DLD1 (cell line): ENCODE measurements at regions not wholly inside any gene's neighbourhood (a gene's known extent, or its start where the extent isn't known, plus 50 kb on each side); places are given as distances from the start of the nearest gene placed in this dataset.

Source experiments
- in situ Hi-C: cut with HindIII; loops from 2 replicates; pipeline ENCODE4 v1.10.0; 2017; ENCODE audit warnings: low sequenced_read_pairs

DNA sequence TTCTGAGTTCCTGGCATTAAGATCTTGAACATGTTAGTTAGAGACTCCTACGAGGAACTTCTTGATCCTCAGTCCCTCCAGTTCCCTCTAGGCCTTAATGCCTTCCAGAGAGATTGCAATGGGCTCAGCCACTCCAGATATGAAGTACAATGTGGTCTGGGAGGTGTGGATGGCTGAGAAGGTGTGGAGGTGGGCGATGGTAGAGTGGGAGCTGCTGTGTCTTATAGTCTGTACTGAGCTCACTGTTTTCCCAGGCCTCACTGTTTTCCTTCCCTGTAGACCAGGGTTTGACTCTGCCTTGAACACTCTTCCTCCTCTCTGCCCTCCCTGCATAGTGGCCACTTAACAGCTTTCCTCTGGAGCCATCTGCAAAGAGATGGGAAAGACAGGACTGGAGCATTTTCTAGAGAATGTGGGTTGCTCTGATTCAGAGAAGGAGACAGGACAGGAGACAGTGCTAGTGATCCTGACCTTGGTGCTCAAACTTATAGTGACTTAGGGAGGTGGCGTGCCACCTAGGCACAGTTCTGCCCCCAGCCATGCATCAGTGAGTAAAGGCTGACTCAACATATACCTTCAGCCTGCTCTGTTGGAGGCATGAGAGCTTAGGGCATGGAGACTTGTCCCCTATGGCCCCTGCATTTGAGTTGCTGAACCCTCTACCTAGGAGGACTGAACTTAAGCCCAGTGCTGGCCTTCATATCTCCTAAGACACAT is 129.7 kb downstream of the TDRD15 start:
- in situ Hi-C loops = no loop called here

DNA sequence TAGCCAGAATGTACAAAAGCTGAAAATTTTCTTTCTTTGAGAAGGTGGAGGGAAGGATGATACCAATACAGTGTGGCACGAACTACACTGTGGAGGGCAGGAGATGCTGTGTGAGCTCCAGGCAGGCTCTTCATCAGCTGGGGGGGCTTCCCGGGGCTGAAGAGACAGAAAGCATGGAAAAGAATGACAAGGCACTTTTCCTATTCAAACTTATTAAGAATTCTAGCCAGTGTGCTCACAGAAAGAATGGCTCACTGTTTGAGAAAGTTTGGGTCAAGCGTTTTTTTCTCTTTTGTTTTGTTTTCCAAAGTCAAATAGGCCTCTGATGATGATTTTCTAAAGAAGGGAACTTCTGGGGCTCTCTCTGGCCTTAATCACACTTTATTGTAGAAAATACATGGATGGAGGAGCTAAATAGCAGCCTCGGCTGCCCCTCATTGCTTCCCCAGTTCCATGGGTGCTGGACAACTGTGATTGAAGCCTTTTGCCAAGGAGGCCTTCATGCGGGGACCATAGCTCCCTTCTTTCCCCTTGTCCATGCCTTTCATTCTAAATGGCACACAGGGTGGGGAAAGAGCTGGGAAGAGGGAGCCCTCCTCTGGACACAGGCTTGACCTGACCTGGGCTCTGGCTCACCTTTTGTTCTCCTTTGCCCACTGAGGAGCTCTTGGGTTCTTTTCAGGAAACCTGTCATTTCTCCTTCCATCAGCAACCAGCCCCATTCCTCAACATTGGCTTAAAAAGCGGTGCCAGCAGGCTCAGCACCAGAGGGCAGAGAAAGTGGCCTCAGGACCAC is 130.6 kb downstream of the TDRD15 start:
- in situ Hi-C loops = no loop called here

DNA sequence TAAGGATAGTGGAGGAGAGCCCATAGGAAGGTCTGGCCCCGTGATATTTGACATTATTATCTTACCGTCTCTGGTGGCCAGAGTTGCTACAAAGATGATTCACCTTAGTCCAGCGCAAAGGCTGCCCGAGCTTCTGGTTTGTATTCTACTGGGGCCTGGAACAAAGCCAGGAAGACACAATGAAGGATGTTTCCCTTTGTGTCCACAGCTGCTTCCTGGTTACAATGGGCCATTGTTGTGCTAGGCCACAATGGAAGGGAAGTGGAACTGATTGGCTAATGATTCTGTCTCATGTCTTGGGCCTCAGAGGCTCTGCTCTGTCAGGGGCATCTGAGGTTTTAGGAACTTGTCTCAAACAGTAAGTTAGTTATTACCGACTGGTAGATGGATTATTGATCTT is 132.2 kb downstream of the TDRD15 start:
- in situ Hi-C loops = no loop called here

DNA sequence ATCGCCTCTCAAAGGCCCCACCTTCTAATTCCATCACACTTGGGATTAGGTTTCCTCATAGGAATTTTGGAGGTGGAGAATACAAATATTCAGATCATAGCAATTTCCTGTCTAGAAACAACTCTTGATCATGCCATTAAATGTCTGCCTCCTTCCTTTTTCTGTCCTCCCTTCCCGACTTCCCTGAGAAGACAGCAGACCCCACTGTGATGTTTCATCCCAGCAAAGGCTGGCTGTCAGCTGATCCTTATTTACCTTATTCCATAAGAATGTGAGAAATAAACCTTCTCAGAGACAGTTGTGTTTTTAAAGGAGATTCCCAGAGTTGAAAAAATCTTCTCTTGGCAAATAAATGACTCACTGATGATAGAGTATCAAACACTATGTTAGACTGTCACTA is 133.9 kb downstream of the TDRD15 start:
- in situ Hi-C loops = no loop called here

DNA sequence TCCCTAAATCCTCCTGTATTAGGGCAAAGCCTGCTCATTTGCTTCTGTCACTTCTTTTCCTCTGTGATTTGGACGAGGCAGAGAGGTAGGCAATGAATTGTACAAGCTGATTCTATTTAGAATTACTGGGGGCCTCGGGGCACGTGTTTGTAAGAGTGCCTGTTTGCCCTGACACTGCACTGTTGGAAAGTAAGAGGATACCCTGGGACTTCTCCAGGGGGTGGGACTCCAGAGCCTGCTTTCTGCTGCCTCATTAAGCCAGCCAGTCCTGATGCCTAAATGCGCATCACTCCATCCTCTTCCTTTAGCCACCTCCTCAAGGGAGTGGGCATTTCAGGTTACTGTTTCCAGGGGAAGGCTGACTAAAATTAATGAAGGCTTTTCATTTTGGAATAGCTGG is 134.3 kb downstream of the TDRD15 start:
- in situ Hi-C loops = no loop called here

DNA sequence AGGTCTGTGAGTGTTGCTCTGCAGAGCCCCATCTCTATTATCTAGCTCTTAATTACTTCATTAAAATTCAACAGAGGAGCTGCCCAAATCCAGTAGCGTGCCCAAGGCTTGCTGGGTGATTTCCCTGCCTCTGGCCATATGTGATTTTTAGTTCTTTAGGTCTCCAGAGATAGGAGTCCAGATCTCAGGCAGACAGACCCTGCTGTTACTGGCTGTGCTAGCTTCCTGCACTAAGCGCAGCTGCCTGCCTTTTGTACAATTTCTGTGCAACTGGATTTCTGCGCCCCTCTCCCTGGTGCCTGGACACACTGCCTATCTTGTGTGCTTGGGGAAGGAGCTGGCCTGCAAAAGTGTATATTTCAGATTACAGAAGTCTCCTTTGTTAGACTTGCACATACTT is 136.5 kb downstream of the TDRD15 start:
- in situ Hi-C loops = no loop called here

DNA sequence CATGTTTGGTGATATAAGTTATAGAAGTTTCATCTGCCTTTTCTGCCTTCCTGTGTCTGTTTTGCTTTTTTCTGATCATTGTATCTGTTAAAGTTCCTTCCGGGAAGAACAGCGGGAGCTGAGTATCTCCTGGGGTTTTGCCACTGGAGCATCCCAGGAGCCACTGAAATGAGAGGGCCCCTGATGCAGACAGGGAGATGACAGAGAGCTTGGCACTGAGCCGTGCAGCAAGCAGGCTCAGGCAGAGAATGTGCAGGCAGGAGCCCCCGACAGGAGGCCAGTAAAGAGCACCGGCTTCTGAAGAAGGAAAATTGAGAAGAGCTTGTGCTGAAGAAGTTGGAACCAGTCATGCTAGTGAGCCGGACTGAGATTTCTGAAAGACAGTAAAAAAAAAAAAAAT is 137.8 kb downstream of the TDRD15 start:
- in situ Hi-C loops = no loop called here

DNA sequence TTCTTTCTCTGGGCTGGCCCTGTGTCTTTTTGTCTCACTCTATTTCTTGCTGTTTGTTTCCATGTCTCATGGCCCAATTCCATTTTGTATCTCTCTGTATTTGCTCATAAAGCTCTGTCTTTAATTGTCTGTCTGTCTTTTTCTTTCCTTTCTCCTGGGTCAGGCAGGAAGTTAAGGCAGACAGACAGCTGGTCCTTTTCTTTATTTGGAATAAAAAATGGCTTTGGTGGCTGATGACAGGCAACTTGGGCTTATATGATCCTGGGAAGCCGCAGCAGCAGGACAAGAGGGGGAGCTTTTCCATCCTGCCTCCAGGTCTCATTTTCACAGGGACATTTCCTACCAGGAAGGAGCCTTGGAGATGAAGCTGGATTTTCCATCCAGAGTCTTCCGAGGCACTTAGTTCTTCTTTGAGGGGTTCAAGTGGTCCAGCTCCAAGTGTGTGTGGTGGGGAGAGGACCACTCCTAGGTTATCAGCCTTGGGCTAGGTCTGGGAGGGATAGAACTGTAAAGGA is 138.7 kb downstream of the TDRD15 start:
- in situ Hi-C loops = no loop called here

DNA sequence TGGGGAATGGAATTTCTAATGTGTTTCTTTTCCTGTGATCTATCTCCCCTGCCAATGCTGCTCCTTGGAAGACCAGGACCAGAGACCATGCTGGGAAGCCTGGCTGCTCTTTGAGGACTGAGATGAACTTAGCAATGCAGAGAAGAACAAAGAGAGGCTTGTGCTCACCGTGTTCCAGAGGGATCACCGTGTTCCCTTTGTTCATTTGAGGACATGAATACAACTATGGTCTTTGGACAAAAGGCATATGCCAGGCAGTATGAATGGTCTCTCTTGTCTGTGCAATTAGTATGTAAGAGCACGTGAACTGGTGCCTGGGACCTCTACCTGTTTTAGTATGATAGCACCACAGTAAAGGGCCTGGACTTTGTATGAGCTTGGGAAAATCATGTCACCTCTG is 139.9 kb downstream of the TDRD15 start:
- in situ Hi-C loops = no loop called here

DNA sequence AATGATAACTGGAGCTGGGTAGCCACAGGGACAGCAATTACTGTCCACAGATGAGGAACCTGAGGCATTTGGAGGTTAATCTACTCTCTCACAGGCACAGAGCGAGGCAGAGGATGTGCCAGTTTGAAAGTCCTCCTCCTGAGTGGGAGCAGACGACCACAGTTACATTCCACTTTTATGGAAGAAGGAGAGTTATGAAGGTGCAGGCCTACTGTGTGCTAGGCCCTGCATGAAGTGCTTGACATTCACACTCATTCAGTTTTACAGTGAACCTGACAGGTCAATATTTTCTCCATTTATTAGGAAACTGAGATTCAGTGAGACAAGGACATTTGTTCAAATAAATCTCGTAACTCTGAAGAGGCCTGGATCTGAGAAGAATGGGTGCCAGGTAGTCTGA is 142.0 kb downstream of the TDRD15 start:
- in situ Hi-C loops = no loop called here

DNA sequence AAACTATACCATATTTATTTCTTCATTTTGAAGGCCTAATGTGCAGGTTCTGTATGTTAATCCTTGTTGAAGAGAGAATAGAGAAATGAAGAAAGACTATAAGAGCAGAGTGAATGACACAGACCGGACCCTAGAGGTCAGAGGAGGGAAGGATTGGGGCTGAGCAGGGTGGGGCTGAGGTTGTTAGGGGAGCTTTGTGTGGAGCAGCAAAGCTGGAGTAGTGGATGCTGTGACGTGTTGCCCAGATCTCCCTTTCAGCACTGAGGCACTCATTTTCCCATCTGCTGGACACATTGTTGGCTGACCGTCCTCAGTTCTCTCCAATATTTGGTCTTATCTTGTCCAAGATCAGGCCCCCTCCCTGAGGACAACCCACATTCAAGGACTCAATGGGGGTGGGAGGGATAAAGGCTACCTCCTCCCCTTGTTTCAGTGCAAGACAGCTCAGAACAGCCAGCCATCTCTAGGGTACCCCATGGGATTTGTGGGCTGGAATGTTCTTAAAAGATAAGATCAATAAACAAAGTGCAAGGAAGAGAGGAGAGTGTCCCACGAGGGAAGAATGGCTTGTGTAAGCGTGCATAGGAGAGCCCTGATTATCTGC is 143.6 kb downstream of the TDRD15 start:
- in situ Hi-C loops = no loop called here

DNA sequence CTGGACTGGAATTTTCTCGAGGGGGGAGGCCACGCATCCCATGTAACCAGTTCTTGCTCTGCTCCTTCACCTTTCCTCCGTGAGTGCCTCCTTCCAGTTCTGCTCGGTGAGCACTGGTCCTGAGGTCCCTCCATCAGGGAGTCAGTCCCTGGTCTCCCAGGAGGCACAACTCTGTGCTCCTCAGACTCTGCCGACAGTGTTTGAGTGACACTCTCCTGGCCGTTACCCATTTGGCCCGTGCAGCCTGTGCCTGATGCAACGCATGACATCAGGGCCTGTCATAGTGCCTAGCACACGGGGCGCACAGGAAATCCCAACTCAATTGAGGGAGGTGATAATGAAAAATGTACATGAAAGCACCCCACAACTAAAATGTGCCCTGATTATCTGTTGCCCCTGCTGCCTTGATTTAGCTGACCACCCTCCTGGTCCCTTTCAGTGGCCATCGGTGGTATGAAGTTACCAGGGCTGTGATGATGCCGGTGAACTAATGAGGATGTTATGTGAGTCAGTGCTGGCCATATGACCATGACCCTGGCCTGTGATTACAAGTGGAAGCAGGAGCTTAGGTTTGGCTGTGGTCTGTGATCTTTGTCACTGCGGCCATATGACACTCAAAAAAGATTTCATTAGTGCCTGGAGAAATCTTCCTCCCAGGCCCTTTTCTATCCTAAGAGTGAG is 144.6 kb downstream of the TDRD15 start:
- in situ Hi-C loops = no loop called here

DNA sequence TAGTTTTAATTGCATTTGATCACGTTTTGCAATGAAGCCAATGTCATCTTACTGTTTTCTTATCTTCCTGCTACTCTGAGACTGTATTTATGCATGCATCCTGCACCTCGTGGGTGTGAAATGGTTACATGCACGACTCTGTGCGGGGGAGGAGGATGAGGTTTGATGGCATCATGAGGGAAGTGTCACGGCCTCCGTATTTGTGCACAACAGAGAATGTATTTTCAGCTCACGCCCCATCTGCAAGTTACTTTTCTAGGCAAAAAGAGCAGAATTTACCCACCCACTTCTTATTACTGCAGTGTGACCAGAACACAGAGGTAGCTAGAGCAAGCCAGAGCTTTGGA is 145.1 kb downstream of the TDRD15 start:
- in situ Hi-C loops = no loop called here

DNA sequence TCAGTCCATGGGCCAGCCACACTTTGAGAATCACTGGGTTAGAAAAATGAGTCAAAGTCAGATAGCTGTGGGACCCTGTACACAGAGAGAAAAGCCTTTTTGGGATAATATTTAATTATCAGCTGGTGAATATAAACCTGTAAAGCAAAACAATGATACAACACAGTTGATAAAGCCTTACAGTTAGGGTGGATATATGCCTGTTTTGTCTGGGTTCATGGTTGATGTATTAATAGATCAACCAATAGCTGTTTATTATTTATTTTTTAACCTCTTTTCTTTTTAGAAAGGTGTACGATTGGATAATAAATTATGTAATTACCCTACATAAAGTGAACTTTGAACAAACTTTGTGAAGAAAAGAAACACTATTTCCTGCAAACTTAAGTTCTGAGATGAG is 145.6 kb downstream of the TDRD15 start:
- in situ Hi-C loops = no loop called here

DNA sequence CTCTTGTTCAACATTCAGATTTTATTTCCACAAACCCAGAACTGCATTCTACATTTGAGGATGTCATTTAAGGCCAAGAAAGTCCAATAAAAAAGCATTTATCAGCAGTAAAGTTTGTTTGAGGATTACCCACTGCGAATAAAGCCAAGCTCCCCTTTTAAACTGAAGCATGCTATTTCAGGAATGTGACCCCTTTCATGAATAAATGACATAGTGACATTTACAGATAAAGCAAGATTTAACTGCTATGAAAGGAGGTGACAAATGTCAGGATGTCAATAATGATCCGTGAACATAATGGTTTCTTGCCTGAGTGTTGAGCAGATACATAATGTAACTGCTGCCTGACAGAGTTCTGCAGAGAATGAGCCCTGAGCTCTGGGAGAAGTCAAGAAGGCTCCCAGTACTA is 146.3 kb downstream of the TDRD15 start:
- in situ Hi-C loops = no loop called here

DNA sequence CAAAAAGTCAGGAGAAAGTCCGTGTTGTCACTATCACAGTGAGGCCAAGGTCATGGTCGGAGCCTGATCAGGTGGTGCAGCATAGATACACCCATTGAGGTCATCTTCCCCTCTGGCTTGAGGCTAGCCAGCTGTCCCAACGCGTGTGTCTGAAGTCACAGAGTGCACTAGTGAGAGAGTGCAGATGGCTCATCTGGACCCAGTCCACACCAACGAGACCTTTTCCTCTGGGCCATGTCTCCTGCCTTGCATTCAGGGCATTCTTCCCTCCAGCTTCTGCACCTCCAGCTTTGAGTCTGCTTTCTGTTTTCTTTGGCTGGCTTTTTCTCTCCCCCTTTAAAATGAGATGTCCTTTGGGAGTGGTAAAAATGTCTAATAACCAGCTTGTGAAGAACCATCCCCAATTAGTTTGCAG is 146.9 kb downstream of the TDRD15 start:
- in situ Hi-C loops = no loop called here

DNA sequence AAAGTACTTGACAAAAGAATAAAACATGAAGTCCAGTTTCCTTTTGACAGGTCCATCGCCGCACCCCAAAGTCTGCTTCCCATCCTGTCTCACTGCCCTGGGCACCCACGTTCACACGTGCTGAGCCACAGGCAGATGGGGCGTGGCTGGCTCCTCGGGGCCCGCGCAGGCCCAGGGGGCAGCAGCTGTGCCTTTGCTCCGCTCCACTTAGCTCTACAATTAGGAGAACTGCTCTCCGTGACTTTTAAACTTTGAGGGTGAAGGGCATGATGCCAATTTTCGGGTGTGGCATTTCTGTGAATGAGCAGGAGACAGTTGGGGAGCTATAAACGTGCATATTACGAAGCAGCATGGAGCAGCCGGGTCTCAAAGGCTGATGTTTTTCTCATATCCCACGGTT is 152.4 kb downstream of the TDRD15 start:
- in situ Hi-C loops = no loop called here

DNA sequence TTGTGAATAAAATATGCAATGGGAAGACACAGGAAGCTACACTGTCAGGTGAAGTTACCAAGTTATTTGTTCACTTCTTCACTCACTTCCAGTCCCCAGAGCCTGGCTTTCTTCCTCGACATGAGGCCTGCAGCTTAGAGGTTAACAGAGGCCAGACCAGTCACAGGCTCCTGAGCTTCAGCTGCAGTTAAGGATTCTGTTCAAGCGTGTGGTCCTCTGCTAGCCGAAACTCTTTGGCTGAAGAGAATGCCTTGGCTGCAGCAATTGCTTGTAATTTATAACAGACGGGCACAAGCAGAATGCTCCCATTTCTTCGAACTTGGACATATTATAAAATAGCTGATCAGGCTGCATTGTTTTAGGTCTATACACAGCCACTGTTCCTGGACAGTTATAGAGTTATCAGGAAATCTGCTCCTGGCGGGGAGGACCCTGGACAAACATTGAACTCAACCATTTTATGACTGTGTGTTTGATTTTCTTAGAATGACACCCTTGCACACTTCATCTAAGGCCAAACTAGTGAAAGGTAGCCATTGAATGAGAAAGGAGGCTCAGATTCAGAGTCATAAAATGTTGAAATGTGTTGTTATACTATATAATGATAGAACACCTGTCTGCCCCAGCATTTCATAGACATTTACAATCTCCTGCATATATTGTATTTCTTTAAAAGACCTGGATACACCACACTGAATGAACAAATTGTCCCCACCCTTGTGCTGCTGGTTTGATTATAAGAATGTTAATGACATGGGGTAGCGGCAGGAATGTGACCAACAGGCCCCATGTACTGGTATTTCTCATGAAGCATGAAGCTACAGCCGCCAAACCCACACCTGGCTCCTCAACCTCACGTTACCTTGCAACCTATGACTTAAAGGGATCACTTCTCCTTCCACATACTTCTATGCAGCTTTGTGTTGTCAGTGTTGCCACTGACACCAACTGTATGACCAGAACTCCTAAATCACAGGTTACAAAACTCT is 153.6 kb downstream of the TDRD15 start:
- in situ Hi-C loops = no loop called here

DNA sequence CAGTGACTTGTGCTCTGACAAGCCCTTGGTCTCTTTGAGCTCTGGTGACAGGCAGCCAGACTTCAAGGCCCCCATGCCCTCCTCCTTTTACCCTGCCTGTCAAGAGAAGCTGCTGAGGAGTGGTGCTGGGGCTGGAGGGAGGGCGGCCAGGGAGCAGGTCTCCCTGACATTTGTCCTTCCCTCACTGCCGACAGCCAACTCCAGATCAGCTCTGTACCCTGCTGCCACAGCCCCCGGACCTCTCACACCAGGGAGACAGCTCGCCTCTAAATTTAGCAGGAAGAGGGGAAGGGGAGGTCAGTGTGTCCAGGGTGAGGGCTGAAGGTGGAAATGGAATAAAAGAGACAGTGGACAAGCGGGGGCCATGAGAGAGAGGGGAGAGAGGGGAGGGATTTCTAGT is 155.8 kb downstream of the TDRD15 start:
- in situ Hi-C loops = no loop called here

DNA sequence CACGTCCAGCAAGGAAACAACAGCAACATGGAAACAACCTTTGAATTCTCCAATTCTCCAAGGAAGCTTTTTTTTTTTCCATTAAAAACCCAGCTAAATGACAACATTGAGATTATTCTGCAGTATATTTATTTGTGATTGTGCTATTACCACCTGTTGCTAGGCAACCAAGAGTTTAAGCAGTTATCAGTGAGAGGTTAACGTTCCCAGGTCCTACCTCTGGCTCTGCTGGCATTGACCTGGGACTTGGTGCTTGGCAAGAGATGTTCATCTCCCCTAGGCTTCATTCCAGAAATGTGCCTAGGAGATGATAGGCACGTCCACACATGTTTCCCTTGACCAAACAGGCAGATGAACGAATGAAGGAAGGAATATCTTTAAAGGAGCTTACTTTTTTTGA is 157.0 kb downstream of the TDRD15 start:
- in situ Hi-C loops = no loop called here
